ENCODE measurements at regions not wholly inside any gene's neighbourhood (a gene's known extent, or its start where the extent isn't known, plus 50 kb on each side); places are given as distances from the start of the nearest gene placed in this dataset.

GRCh38 chrX:39418254-39418704 lies 617.0 kb downstream of the MID1IP1 start:
- TF ChIP-seq CTCF (IDR thresholded peaks at IDR 0.05 in 2 of 3, conservative IDR thresholded peaks at IDR 0.05 in 1 of 3; ENCODE audit: borderline replicate concordance in 1 of 3, insufficient read depth in 1 of 3, low read depth in 2 of 3, low read length in 2 of 3) (no peak), POLR2A (IDR thresholded peaks at IDR 0.05; ENCODE audit: borderline replicate concordance, extremely low read depth, insufficient read depth, insufficient read length) (no peak), ZBTB33 (IDR thresholded peaks at IDR 0.05; ENCODE audit: extremely low read depth, insufficient replicate concordance, low read length) (no peak), ZNF274 (IDR thresholded peaks at IDR 0.05; ENCODE audit: low read depth, low read length) (no peak), RAD21 (IDR thresholded peaks at IDR 0.05; ENCODE audit: low read depth) (no peak), SP1 (IDR thresholded peaks at IDR 0.05; ENCODE audit: low read depth) (no peak), ATF3 (IDR thresholded peaks at IDR 0.05) (no peak), CEBPB (IDR thresholded peaks at IDR 0.05; ENCODE audit: low read depth) (no peak), ZFX (IDR thresholded peaks at IDR 0.05) (no peak), YY1 (IDR thresholded peaks at IDR 0.05; ENCODE audit: extremely low read depth, insufficient replicate concordance, low read depth, low read length) (no peak), EZH2 (IDR thresholded peaks at IDR 0.05) (no peak), POLR2AphosphoS5 (IDR thresholded peaks at IDR 0.05; ENCODE audit: low read depth, low read length) (no peak), REST (IDR thresholded peaks at IDR 0.05; ENCODE audit: low read depth) (no peak)

All from HCT116 (cell line).